ENCODE measurements at regions not wholly inside any gene's neighbourhood (a gene's known extent, or its start where the extent isn't known, plus 50 kb on each side); places are given as distances from the start of the nearest gene placed in this dataset.

- Mint-ChIP-seq H3K4me3 (no peak overlapping the region), H3K36me3 (no peaks in the 10 kb centered on the region), H3K27ac (no peak overlapping the region), H3K9me3 (peaks cover 0 to 25% (median 0%) of the 10 kb centered on the region in 9 donors), H3K27me3 (no peaks in the 10 kb centered on the region), H3K4me1 (no peaks in the 10 kb centered on the region)
- POLR2A ChIA-PET: no interaction called here
- DNase-seq (no peak), ATAC-seq (no peak)
Measured at GRCh38 chr5:164358531-164359259, 853.3 kb downstream of the MAT2B start.

GRCh38 chr5:164359260-164360255 is 854.1 kb downstream of the MAT2B start:
- POLR2A ChIA-PET: no interaction called here
- no peak overlapping the region for H3K4me3 Mint-ChIP-seq
- no peaks in the 10 kb centered on the region for H3K36me3 Mint-ChIP-seq
- DNase-seq (no peak), ATAC-seq (no peak)
- no peaks in the 10 kb centered on the region for H3K4me1 Mint-ChIP-seq
- H3K9me3 Mint-ChIP-seq: peaks cover 0 to 25% (median 0%) of the 10 kb centered on the region in 9 donors
- H3K27ac Mint-ChIP-seq: no peak overlapping the region
- no peaks in the 10 kb centered on the region for H3K27me3 Mint-ChIP-seq

DNA sequence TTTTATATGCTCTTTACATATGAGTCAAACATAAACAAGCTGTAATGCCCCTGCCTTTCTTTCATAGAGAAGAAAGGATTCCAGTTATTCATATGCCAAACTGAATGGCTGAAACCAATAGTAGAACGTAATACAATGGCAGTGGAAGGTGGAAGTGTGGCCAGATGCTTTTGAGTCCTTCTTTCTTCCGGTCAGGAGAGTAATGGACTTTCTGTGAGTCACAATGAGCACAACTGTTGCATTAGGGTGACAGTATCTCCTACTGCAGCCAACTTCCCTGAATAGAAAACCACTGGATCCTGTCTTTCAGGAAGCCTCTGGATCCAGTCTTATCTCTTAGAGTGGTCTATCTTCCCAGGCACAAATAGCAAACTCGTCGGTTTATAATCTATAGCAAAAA is 855.2 kb downstream of the MAT2B start:
- no peak for ATAC-seq
- H3K36me3 Mint-ChIP-seq: no peaks in the 10 kb centered on the region
- no peak overlapping the region for H3K4me3 Mint-ChIP-seq
- peaks cover 0 to 25% (median 0%) of the 10 kb centered on the region in 9 donors for H3K9me3 Mint-ChIP-seq
- no peak overlapping the region for H3K27ac Mint-ChIP-seq
- DNase-seq: no peak
- H3K27me3 Mint-ChIP-seq: no peaks in the 10 kb centered on the region
- POLR2A ChIA-PET: no interaction called here
- no peaks in the 10 kb centered on the region for H3K4me1 Mint-ChIP-seq

DNA sequence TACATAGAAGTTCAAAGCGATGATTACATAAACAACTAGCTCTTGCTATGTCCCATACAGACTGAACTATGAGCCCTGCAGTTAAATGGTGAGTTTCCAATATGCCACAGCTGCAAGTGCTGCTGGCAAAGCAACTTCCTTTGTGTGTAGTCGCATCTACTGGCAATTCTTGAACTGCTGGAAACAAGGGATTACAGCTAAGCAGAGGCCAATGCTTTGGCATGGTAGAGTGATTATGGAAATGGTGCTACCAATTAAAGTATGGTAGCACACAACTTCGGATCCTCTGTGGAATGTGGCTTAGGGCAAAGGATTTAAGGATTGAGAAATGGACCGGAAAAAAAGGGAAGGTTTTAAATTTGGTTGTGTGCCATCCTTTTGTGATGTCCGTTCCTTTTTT is 856.6 kb downstream of the MAT2B start:
- Mint-ChIP-seq H3K27me3 (no peaks in the 10 kb centered on the region), H3K4me3 (no peak overlapping the region), H3K9me3 (peaks cover 0 to 15% (median 0%) of the 10 kb centered on the region in 9 donors), H3K4me1 (no peaks in the 10 kb centered on the region), H3K27ac (no peak overlapping the region), H3K36me3 (no peaks in the 10 kb centered on the region)
- ATAC-seq (no peak), DNase-seq (no peak)
- POLR2A ChIA-PET: no interaction called here

DNA sequence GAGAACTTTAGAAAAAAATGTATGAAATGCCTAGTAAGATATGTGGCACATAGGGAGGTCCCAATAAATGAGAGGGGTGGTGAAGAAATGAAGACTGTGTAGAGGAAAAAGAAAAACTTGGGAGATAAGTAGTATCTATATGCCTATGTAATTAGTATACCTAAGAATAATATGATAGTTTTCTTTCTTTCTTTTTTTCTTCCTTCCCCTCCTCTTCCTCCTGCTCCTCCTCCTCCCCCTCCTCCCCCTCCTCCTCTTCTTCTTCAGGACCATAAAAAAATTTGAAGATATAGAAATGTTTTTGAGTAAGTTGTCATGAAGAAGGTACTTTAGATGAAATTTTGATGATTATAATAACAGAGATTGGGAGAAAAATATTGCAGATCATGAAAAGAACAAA is 857.4 kb downstream of the MAT2B start:
- Mint-ChIP-seq H3K27me3 (no peaks in the 10 kb centered on the region), H3K4me1 (no peaks in the 10 kb centered on the region), H3K27ac (no peak overlapping the region), H3K4me3 (no peak overlapping the region), H3K9me3 (peaks cover 0 to 14% (median 0%) of the 10 kb centered on the region in 9 donors), H3K36me3 (no peaks in the 10 kb centered on the region)
- ATAC-seq: no peak
- POLR2A ChIA-PET: no interaction called here
- DNase-seq: no peak

- ATAC-seq (no peak), DNase-seq (no peak)
- no peak overlapping the region for H3K4me3 Mint-ChIP-seq
- POLR2A ChIA-PET: no interaction called here
- no peaks in the 10 kb centered on the region for H3K4me1 Mint-ChIP-seq
- no peaks in the 10 kb centered on the region for H3K27me3 Mint-ChIP-seq
- no peak overlapping the region for H3K27ac Mint-ChIP-seq
- H3K36me3 Mint-ChIP-seq: no peaks in the 10 kb centered on the region
- H3K9me3 Mint-ChIP-seq: peaks cover 0 to 14% (median 0%) of the 10 kb centered on the region in 9 donors
Measured at GRCh38 chr5:164364237-164365208, 859.1 kb downstream of the MAT2B start.

GRCh38 chr5:164370841-164371240 is 865.4 kb downstream of the MAT2B start:
- no peaks in the 10 kb centered on the region for H3K27me3 Mint-ChIP-seq
- DNase-seq (no peak), ATAC-seq (no peak)
- POLR2A ChIA-PET: no interaction called here
- no peak overlapping the region for H3K27ac Mint-ChIP-seq
- H3K36me3 Mint-ChIP-seq: no peaks in the 10 kb centered on the region
- H3K9me3 Mint-ChIP-seq: peaks cover 0 to 14% (median 0%) of the 10 kb centered on the region in 9 donors
- no peak overlapping the region for H3K4me3 Mint-ChIP-seq
- no peaks in the 10 kb centered on the region for H3K4me1 Mint-ChIP-seq

DNA sequence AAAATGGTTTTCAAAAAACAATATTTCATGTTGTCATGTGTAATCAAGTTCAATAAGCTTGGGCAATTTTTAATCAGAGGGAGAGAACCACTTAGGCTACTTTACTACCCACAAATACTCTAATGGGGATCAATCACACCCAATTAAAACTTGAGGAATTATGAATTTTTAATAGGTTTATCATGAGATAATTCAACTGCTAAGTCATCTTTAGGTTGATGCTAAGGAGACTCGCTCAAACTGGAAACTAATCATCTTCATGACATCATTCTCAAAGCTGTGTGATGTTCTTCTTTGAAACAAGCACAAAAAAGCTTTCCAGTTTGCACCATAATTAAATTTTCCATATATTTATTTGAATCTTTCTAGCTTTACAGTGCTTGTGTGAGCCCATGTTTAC is 867.5 kb downstream of the MAT2B start:
- DNase-seq (no peak), ATAC-seq (no peak)
- no peaks in the 10 kb centered on the region for H3K4me1 Mint-ChIP-seq
- POLR2A ChIA-PET: no interaction called here
- no peaks in the 10 kb centered on the region for H3K36me3 Mint-ChIP-seq
- H3K27me3 Mint-ChIP-seq: no peaks in the 10 kb centered on the region
- H3K4me3 Mint-ChIP-seq: no peak overlapping the region
- peaks cover 0 to 11% (median under 1%) of the 10 kb centered on the region in 9 donors for H3K9me3 Mint-ChIP-seq
- H3K27ac Mint-ChIP-seq: no peak overlapping the region

DNA sequence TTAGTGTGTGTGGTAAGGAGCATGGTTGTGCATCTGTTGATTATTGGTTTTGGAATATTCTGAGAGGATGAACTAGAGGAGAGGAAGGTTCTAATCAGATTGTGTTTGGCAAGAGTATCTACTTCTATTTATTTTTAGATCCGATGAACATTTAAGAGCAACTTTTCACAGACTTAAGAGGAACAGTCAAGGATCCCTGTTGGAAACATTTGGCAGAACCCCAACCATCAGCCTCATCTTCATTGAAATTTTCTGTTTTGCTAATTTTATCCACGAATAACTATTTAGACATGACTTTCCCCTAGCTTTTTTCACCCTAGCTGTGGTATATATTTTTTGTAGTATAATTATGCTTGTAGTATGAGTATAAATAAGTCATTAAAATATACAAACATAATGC is 868.5 kb downstream of the MAT2B start:
- POLR2A ChIA-PET: no interaction called here
- Mint-ChIP-seq H3K36me3 (no peaks in the 10 kb centered on the region), H3K27ac (no peak overlapping the region), H3K27me3 (no peaks in the 10 kb centered on the region), H3K9me3 (peaks cover 0 to 17% (median 2%) of the 10 kb centered on the region in 9 donors), H3K4me3 (no peak overlapping the region), H3K4me1 (no peaks in the 10 kb centered on the region)
- ATAC-seq (no peak), DNase-seq (no peak)

DNA sequence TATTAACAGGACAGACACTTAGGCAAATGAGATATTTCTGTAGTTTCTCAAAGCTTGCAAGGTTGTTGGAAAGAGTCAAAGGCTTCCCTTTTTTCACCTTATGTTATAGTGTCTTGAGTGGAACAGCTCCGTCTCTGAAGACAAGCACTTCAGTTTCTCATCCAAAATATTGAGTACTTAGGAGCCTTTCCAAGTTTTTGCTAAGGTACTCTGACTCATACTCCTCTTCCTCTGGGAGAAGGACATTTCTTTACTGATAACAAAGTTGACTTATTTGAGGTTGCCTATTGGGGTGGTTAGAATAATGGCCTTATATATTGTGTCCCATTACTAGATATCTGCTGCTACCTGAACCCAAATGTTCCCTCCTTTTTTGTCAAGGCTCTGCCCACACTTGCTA is 869.6 kb downstream of the MAT2B start:
- ATAC-seq (no peak), DNase-seq (no peak)
- H3K4me3 Mint-ChIP-seq: no peak overlapping the region
- POLR2A ChIA-PET: no interaction called here
- peaks cover 0 to 25% (median 4%) of the 10 kb centered on the region in 9 donors for H3K9me3 Mint-ChIP-seq
- H3K27ac Mint-ChIP-seq: no peak overlapping the region
- H3K4me1 Mint-ChIP-seq: no peaks in the 10 kb centered on the region
- no peaks in the 10 kb centered on the region for H3K27me3 Mint-ChIP-seq
- no peaks in the 10 kb centered on the region for H3K36me3 Mint-ChIP-seq

- H3K9me3 Mint-ChIP-seq: peaks cover 0 to 28% (median 9%) of the 10 kb centered on the region in 9 donors
- no peaks in the 10 kb centered on the region for H3K4me1 Mint-ChIP-seq
- H3K36me3 Mint-ChIP-seq: no peaks in the 10 kb centered on the region
- no peaks in the 10 kb centered on the region for H3K27me3 Mint-ChIP-seq
- POLR2A ChIA-PET: no interaction called here
- ATAC-seq: no peak
- H3K4me3 Mint-ChIP-seq: no peak overlapping the region
- DNase-seq: no peak
- no peak overlapping the region for H3K27ac Mint-ChIP-seq
Measured at GRCh38 chr5:164376843-164377242, 871.4 kb downstream of the MAT2B start.

DNA sequence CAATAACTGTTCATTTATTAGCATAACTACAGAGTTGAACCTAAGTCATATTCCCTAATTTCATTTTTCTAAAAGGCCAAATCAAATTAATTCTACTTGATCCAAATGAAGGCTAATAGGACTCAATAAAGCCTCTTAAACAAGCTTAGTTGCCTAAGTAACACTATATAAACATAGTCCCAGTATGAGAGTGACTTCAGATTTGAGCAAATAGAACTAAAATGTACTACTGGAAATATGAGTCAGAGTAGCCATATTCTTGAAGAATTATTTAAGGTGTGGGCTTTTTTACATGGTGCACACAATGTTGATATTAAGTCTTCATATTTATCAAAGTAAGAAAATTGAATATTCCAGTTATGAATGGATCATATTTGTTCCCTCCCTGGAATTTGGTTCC is 872.3 kb downstream of the MAT2B start:
- Mint-ChIP-seq H3K9me3 (peaks cover 0 to 33% (median 9%) of the 10 kb centered on the region in 9 donors), H3K4me3 (no peak overlapping the region), H3K4me1 (no peaks in the 10 kb centered on the region), H3K27me3 (no peaks in the 10 kb centered on the region), H3K27ac (no peak overlapping the region), H3K36me3 (no peaks in the 10 kb centered on the region)
- DNase-seq (no peak), ATAC-seq (no peak)
- POLR2A ChIA-PET: no interaction called here
